A673 (cell line): ENCODE measurements at regions not wholly inside any gene's neighbourhood (a gene's known extent, or its start where the extent isn't known, plus 50 kb on each side); places are given as distances from the start of the nearest gene placed in this dataset.

Source experiments
- BruUV-seq: library from RNA; stranded (reverse); fragments of 400-500 nt; replicated peaks from 2 replicates; lab custom pipeline; 2021; lab: Mats Ljungman, UMichigan
- CTCF ChIA-PET: fragments of 300-600 bp; sonication (Branson Sonifier 250); formaldehyde crosslinking; loops from one replicate; lab custom pipeline; 2022; ENCODE audit warnings: antibody characterized with exemption; lab: Charles Lee
- POLR2A ChIA-PET: fragments of 300-600 bp; sonication (Branson Sonifier 250); formaldehyde crosslinking; loops from one replicate; lab custom pipeline; 2022; ENCODE audit warnings: antibody characterized with exemption; ENCODE audit not compliant: low non-redundant PET; lab: Charles Lee
- DNase-seq: peaks from one replicate; pipeline ENCODE4 v3.0.0-alpha.2; 2015; ENCODE audit warnings: low spot score
- H3K27ac ChIP-seq: fragments of 200-600 bp; sonication (generic); 2 replicates; pipeline ENCODE4 v1.5.1; 2016; ENCODE audit warnings: mixed run types, low read depth, mild to moderate bottlenecking, mixed read lengths, antibody characterized with exemption, low read length; ENCODE audit not compliant: poor library complexity, severe bottlenecking
- H3K27me3 ChIP-seq: fragments of 200-600 bp; sonication (generic); replicated peaks from 2 replicates; pipeline ENCODE4 v1.6.1; 2017; ENCODE audit warnings: mixed run types, low read depth, mild to moderate bottlenecking, mixed read lengths, antibody characterized with exemption, low read length; ENCODE audit not compliant: insufficient read depth, poor library complexity
- H3K36me3 ChIP-seq: fragments of 200-600 bp; sonication (generic); 2 replicates; pipeline ENCODE4 v1.6.1; 2016; ENCODE audit warnings: mixed run types, mild to moderate bottlenecking, mixed read lengths, antibody characterized with exemption, low read length; ENCODE audit not compliant: insufficient read depth, poor library complexity, severe bottlenecking
- H3K4me1 ChIP-seq: fragments of 200-600 bp; sonication (generic); 2 replicates; pipeline ENCODE4 v1.6.1; 2017; ENCODE audit warnings: mixed run types, mild to moderate bottlenecking, mixed read lengths, antibody characterized with exemption, low read length; ENCODE audit not compliant: insufficient read depth, poor library complexity, severe bottlenecking
- H3K4me3 ChIP-seq: fragments of 200-600 bp; sonication (generic); 2 replicates; pipeline ENCODE4 v1.5.1; 2016; ENCODE audit warnings: low read depth, mixed run types, mild to moderate bottlenecking, mixed read lengths, low read length; ENCODE audit not compliant: poor library complexity, severe bottlenecking
- H3K9me3 ChIP-seq: fragments of 200-600 bp; sonication (generic); 2 replicates; pipeline ENCODE4 v1.6.1; 2016; ENCODE audit warnings: mixed run types, low read depth, mild to moderate bottlenecking, mixed read lengths, antibody characterized with exemption, low read length; ENCODE audit not compliant: poor library complexity, severe bottlenecking
- EZH2 ChIP-seq: fragments of 200-600 bp; sonication (generic); IDR thresholded peaks from 2 replicates; pipeline ENCODE4 v1.6.1; 2017; ENCODE audit warnings: borderline replicate concordance, low read depth, mild to moderate bottlenecking, mixed read lengths, antibody characterized with exemption, low read length; ENCODE audit not compliant: poor library complexity, severe bottlenecking
- intact Hi-C: fragments of 100-400 bp; cut with micrococcal nuclease; formaldehyde crosslinking; loops from one replicate; pipeline ENCODE4 v1.10.0; 2022; ENCODE audit not compliant: unreplicated experiment
- TF ChIP-seq, protein P1 (sequence below): fragments of 300-800, 200-600 bp; sonication (generic); conservative IDR thresholded peaks from 2 replicates; pipeline ENCODE4 v1.5.1; 2017; ENCODE audit warnings: low read depth, mild to moderate bottlenecking, antibody characterized with exemption, low read length, moderate library complexity, mixed read lengths

- CTCF ChIA-PET = no interaction called here
- no peaks in the 10 kb centered on the region for H3K4me1 ChIP-seq
- H3K4me3 ChIP-seq = no peak overlapping the region
- POLR2A ChIA-PET = interaction anchor here (0.6 kb wide), 1 partner anchor 99 kb away, joined by 3 read pairs; no protein-coding TSS in a partner anchor
- H3K9me3 ChIP-seq = no peaks in the 10 kb centered on the region
- no peak for DNase-seq
- intact Hi-C loops = no loop called here
- TF ChIP-seq, protein P1, sequence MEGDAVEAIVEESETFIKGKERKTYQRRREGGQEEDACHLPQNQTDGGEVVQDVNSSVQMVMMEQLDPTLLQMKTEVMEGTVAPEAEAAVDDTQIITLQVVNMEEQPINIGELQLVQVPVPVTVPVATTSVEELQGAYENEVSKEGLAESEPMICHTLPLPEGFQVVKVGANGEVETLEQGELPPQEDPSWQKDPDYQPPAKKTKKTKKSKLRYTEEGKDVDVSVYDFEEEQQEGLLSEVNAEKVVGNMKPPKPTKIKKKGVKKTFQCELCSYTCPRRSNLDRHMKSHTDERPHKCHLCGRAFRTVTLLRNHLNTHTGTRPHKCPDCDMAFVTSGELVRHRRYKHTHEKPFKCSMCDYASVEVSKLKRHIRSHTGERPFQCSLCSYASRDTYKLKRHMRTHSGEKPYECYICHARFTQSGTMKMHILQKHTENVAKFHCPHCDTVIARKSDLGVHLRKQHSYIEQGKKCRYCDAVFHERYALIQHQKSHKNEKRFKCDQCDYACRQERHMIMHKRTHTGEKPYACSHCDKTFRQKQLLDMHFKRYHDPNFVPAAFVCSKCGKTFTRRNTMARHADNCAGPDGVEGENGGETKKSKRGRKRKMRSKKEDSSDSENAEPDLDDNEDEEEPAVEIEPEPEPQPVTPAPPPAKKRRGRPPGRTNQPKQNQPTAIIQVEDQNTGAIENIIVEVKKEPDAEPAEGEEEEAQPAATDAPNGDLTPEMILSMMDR = no peak
- no peak for TF ChIP-seq EZH2
- H3K27me3 ChIP-seq = no peaks in the 10 kb centered on the region
- H3K27ac ChIP-seq = no peak overlapping the region
- H3K36me3 ChIP-seq = no peaks in the 10 kb centered on the region
- no TSS peak for BruUV-seq
Measured at GRCh38 chr3:83169473-83169872, 1408.0 kb upstream of the GBE1 start.

- ChIA-PET CTCF (no interaction called here), POLR2A (no interaction called here)
Measured at GRCh38 chr3:83150896-83151295, 1389.5 kb upstream of the GBE1 start.

GRCh38 chr3:83140983-83141382 lies 1379.5 kb upstream of the GBE1 start:
- CTCF ChIA-PET = no interaction called here

More at GRCh38 chr3:83150896-83151295, 1389.5 kb upstream of the GBE1 start:
- H3K9me3 ChIP-seq = peaks cover 8% of the 10 kb centered on the region
- DNase-seq = no peak
- BruUV-seq = no TSS peak
- H3K27ac ChIP-seq = no peak overlapping the region
- TF ChIP-seq, protein P1 = no peak
- no peak for TF ChIP-seq EZH2
- intact Hi-C loops = no loop called here
- no peak overlapping the region for H3K4me3 ChIP-seq
- H3K4me1 ChIP-seq = no peaks in the 10 kb centered on the region
- H3K36me3 ChIP-seq = no peaks in the 10 kb centered on the region
- H3K27me3 ChIP-seq = no peaks in the 10 kb centered on the region

More at GRCh38 chr3:83140983-83141382, 1379.5 kb upstream of the GBE1 start:
- H3K27me3 ChIP-seq = no peaks in the 10 kb centered on the region
- H3K27ac ChIP-seq = no peak overlapping the region
- no peak for DNase-seq
- intact Hi-C loops = no loop called here
- H3K4me1 ChIP-seq = no peaks in the 10 kb centered on the region
- no peak for TF ChIP-seq EZH2
- TF ChIP-seq, protein P1 = no peak
- no peak overlapping the region for H3K4me3 ChIP-seq
- H3K36me3 ChIP-seq = no peaks in the 10 kb centered on the region
- H3K9me3 ChIP-seq = peaks cover 9% of the 10 kb centered on the region
- BruUV-seq = no TSS peak
- POLR2A ChIA-PET = no interaction called here
